ENCODE measurements at regions not wholly inside any gene's neighbourhood (a gene's known extent, or its start where the extent isn't known, plus 50 kb on each side); places are given as distances from the start of the nearest gene placed in this dataset.

- TF ChIP-seq POLR2A (IDR thresholded peaks at IDR 0.05) (no peak), CTCF (IDR thresholded peaks at IDR 0.05) (no peak)
Observed at GRCh38 chr4:15164571-15164970, 162.3 kb downstream of the CPEB2 start.
